ENCODE measurements at regions not wholly inside any gene's neighbourhood (a gene's known extent, or its start where the extent isn't known, plus 50 kb on each side); places are given as distances from the start of the nearest gene placed in this dataset.

DNA sequence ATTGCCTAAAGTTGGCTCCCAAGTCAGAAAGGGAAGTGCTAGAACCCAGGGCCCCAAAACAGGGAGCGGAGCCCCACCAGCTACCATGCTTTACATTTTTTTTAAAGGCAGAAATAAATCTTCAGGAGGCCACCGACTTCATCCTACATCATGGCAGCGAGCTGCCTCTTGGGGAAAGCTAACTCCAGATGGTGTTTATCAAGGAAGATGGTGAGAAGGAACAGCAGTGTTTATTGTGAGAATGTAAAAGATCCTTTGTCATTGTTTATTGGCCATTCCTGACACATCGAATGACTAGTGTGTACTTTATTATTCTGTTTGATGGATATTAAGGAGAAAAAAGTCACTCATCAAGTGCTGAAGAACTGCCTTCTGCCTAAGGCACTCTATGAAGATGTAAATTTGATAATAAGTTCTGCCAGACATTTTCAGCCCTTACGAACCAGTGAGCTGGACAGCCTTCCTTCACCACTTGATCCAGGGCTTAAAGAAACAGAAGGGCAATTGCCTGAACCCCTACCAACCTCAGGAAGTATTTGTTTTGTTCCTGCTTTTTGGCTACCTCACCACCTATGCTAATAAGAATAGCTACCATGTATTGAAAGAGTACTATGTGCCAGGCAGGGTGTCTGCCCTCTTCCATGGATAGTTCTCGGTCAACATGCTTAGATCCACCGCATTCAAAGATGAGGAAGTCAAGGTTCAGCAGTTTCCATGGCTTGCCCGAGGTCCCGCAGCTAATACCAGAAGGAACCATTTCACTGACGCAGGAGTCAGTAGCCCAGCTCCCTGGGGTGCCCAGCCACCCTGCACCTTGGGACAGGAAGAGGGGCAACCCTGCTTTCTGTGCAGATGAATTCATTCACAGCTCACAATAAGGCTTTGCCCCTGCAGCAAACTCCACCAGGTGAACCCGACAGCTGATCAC is 194.7 kb upstream of the RREB1 start:
- no peak for DNase-seq (ENCODE audit: low read depth in 2 of 2)

- DNase-seq (ENCODE audit: low read depth in 2 of 2) = peak in 1 of 2 donors; percentile 46
Observed at GRCh38 chr6:6915219-6915618, 192.5 kb upstream of the RREB1 start.

DNA sequence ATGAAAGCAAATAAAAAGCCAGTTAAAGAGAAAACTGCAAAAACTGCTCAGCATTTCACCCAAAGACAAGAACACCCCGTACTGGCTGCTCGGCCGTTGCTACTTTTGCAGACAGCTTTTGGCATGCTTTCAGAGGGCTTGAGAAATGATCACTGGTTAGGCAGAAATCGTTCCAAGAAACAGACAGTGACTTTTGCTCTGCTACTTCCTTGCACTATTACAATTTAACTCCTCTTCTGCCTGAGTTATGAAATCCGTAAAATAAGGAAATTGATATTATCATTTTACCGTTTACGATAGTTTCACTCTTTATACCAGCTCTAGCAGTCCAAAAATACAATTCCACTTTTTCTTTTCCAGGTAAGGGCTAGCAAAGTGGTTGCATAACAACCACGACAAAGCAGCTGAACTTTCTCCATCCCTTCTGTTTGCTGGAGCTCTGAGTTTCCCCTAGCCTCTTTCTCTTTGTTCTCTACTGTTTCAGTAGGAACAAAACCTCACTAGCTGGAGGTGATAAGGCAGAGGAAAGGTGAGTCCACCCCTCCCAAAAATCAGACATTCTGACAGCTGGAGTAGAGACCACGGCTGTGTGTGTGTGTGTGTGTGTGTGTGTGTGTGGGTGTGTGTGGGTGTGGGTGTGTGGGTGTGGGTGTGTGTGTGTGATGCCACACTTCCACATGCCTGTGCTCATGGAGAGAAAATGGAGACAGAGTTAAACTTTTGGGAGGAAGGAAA is 191.8 kb upstream of the RREB1 start:
- peak; percentile 7 to 8 for DNase-seq (ENCODE audit: low read depth in 2 of 2)

GRCh38 chr6:6916598-6916997 is 191.2 kb upstream of the RREB1 start:
- DNase-seq (ENCODE audit: low read depth in 2 of 2) = no peak

DNA sequence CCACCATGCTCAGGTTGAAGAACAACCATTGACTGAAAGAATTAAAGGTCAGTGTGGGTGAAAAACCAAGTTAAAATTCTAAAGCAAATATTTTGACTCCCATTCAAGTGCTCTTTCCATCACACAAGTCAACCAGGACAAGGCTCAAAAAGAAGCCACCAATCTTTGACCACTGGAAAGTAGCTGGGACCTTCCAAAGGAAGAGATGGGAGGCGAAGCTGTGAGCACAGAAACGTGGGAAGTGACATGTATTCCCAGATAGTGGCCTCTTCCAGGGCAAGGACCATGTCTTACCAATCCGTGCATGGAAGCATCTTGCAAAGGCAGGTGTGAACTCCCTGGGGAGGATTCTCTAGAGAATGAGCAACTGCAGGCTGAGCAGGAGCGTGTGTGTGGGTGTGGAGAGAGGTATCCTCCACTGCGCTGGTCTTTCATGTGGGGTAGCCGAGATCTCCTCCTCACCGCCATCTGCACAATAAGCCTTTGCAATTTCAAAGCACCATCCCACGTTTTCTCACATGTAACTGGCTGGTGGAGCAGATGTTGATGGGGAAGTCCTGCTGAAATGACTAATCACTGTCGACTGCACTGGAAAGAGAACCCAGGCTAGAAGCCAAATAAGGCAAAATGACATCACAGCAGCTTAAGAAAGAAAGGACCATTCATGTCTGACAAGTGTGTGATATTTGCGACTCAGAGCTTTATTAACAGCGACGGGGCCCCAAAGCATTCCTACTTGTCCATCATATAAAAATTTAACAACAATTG is 189.4 kb upstream of the RREB1 start:
- DNase-seq (ENCODE audit: low read depth in 2 of 2) = peak in 1 of 2 donors; percentile 30

- DNase-seq (ENCODE audit: low read depth in 2 of 2) = no peak
Observed at GRCh38 chr6:6919173-6919572, 188.6 kb upstream of the RREB1 start.

DNA sequence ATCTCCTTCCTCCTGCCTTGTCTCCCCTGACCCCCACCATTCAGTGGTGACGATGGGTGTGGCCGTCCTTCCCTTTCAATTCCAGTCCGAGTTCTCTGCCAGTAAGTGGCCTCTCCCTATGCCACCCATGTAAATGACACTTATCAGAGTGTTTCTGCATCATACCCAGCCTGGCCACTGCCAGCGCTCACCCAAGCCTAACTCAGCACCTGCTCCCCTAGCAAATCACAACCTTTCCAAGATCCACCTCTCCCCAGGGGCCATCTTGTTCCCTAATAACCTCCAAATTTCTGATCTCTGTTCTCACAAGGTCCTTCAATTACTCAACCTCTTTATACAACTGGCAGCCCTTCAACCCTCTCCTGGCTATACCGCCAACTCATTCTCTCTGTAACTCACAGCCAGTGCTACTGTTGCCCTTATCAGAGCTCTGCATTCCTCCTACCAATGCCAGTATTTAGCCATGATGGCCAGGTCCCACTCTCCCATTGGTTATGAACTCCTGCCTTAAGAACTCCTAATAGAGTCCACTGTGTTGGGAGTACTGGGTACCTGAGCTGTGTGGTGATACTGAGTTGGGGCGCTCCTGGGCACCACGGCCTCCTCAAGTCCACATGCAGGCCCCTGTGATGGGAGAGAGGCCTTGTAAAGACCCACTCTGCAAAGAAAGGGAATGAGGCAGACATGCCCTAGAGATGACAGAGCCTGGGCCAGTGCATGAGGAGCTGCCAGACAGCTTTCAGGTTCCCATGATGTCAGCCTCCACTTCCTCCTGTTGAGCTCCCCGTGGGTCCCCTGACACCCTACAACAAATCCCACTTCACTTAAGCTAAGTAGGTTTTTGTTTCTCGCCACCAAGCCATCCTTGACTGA is 187.4 kb upstream of the RREB1 start:
- DNase-seq (ENCODE audit: low read depth in 2 of 2) = no peak

DNA sequence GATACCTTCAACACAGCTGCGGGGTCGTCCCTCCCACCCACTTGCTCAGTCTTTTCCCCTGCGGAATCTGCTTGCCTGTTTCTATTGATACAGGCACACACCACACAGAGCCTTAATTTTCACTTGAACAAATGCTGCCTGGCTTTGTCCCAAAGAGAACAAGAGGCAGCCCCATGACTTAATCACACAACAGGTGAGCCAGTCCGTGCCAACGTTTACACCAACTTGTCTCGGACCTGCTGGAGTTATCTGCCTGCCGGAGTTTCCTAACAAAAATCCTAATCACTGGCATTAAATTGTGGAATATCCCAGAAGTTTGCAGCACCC is 186.8 kb upstream of the RREB1 start:
- DNase-seq (ENCODE audit: low read depth in 2 of 2) = no peak

DNA sequence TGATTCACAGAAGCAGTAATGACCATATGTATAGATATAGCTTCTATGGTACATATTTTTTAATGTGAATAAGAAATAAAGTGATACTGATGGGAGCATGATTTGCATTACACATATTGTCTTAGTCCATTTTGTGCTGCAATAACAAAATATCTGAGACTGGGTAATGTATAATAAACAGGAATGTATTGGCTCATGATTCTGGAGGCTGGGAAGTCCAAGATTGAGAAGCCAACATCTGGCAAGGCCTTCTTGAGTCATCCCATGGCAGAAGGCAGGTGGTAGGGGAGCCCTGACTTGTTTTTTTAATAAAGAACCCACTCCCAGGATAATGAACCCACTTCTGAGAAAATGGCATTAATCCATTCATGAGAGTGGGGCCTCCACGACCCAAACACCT is 185.6 kb upstream of the RREB1 start:
- no peak for DNase-seq (ENCODE audit: low read depth in 2 of 2)

DNA sequence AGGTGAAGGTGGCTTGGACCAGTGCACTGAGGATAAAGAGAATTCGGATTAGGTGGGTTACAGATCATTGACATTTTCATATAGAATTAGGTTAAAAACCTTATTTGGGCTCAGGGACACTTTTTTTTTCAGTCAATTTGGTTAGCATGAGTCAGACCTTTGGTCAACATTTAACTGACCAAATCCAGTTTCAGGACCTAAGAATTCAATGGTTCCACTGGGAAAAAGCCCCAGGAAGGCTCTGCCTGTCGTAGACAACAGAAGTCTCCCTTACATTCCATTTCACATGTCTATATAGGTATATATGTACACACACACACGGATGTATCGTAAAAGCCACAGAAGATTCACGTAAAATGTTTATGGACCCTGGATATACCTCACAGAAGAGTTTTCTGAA is 184.2 kb upstream of the RREB1 start:
- no peak for DNase-seq (ENCODE audit: low read depth in 2 of 2)

- DNase-seq (ENCODE audit: low read depth in 2 of 2) = no peak
Observed at GRCh38 chr6:6924708-6925107, 183.1 kb upstream of the RREB1 start.

GRCh38 chr6:6925391-6926164 is 182.2 kb upstream of the RREB1 start:
- no peak for DNase-seq (ENCODE audit: low read depth in 2 of 2)

- DNase-seq (ENCODE audit: low read depth in 2 of 2) = no peak
Observed at GRCh38 chr6:6926856-6927255, 180.9 kb upstream of the RREB1 start.

DNA sequence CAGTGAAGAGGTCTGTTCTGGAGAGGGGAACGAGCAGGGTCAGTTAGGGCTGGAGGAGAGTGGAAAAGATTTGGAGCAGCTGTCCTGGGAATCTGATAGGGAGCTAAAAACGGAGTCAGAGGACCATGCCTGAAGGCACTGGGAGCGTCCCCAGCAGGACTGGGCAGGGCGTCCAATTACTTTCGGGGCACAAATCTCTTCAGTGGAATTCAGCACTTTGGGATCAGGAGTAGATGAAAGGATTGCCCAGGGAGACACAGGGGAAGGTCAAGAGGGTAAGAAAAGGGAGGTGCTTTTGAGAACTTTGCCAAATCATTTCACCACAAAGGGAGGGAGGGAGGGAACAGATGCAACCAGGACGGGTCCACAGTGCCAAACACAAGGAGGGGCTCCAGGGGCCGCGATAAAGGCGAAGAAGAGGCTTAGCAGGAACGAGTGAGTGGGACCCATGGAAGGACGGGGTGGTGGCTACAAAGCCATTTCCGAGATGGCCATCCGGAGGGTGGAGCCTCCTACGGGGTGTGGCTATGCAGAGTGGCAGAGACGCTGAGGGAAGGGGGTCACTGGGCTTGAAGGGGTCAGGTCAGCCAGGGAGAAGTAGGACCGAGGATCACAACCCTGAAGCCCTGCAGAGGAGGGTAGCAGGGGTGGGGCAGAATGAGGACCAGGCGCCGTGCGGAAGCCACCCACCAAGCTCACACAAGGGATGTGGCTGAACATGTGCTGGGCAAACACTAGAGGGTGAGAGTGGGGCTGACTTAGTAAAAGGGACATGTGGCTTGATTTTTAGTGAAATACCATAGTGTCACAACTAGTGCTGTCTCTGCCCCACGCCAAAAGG is 180.0 kb upstream of the RREB1 start:
- no peak for DNase-seq (ENCODE audit: low read depth in 2 of 2)

GRCh38 chr6:6930223-6930880 is 177.4 kb upstream of the RREB1 start:
- DNase-seq (ENCODE audit: low read depth in 2 of 2) = peak in 1 of 2 donors; percentile 26

GRCh38 chr6:6931071-6932025 is 176.4 kb upstream of the RREB1 start:
- DNase-seq (ENCODE audit: low read depth in 2 of 2) = no peak

GRCh38 chr6:6932341-6932740 is 175.4 kb upstream of the RREB1 start:
- DNase-seq (ENCODE audit: low read depth in 2 of 2) = no peak

- no peak for DNase-seq (ENCODE audit: low read depth in 2 of 2)
Observed at GRCh38 chr6:6932968-6933367, 174.8 kb upstream of the RREB1 start.
